HS-5 (cell line): ENCODE measurements at regions not wholly inside any gene's neighbourhood (a gene's known extent, or its start where the extent isn't known, plus 50 kb on each side); places are given as distances from the start of the nearest gene placed in this dataset.

Experiments
- DNase-seq: peaks from one replicate; pipeline ENCODE4 v3.0.0-alpha.2; 2012; ENCODE audit warnings: low read depth

DNA sequence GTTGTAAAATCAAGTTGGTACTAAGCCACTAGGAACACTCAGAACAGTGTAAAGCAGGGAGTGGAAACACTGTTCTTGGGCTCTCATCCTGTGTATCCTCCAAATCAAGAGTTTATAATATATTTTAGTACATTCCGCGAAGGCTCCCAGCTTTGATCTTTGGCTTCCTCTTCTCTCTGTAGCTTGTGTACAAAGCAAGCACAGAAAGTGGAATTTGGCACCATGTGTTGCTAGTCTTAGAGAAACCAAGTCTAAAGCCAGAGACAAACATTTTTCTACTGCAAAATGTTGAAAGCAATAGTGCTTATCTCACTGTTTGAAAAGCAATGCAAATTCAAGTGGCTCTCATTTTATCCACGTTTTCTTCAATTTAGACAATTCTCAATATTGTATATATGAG, 1893.3 kb upstream of the WWC1 start:
- no peak for DNase-seq

DNA sequence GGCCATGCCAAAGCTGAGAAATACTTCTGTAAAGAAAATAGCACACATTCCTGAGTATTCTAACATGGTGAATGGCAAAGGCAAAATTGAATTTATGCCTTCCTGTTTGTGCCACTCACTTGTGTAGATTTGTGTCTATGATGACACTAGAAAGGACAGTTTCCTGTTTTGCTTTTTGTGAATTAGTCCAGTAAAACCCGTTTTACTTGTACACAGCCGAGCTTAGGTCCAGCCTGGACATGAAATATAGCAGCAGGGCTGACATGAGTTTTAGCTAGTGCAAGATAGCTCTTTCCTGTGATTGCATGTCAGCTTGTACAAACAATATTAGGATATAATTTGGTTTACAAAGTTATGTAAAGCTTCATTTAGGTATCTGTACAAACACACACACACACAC, 1891.7 kb upstream of the WWC1 start:
- no peak for DNase-seq

DNA sequence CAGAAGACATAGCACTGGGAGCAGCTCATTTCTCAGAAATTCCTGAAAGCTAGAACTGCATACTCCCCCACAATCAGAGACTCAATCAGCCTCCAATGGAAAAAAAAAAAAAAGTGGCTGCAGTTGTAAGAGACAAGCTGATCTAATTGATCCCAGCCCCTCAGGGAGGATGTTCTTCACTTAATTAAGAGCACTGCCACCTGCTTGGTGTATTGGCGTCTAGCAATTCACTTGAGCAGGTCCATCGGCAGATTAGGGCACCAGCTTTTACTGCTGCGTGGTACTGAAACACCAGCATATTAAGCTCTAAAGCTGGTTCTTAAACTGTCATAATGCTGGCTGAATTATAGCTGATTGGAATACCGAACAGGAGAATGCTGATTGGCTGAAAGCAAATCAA, 1890.1 kb upstream of the WWC1 start:
- no peak for DNase-seq

DNA sequence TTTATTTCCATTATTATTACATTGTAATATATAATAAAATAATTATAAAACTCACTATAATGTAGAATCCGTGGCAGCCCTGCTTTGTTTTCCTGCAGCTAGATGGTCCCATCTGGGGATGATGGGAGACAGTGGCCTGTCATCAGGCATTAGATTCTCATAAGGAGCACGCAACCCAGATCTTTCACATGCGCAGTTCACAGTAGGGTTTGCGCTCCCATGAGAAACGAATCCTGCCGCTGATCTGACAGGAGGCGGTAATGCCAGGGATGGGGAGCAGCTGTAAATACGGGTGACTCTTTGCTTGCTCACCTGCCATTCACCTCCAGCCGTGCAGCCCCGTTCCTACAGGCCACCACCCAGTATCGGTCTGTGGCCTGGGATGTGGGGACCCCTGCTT, 1879.3 kb upstream of the WWC1 start:
- no peak for DNase-seq

DNA sequence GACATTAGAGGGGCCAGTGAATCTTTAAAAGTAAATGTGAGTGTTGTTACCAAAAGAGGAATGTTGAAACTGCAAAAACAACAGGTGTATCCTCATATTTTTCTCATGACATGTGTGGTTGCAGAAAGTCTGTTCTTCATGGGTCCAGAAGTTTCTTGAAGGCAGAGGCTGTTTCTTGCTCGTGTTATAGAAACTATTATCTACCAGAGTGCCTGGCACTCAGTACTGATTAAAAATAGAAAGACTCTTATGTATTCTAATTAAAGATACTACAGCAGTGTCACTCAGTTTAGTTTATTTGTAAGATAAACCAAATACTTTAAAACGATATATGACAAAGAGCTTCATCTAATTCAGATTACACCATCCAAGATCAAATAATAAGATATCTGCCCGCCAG, 1864.2 kb upstream of the WWC1 start:
- no peak for DNase-seq

DNA sequence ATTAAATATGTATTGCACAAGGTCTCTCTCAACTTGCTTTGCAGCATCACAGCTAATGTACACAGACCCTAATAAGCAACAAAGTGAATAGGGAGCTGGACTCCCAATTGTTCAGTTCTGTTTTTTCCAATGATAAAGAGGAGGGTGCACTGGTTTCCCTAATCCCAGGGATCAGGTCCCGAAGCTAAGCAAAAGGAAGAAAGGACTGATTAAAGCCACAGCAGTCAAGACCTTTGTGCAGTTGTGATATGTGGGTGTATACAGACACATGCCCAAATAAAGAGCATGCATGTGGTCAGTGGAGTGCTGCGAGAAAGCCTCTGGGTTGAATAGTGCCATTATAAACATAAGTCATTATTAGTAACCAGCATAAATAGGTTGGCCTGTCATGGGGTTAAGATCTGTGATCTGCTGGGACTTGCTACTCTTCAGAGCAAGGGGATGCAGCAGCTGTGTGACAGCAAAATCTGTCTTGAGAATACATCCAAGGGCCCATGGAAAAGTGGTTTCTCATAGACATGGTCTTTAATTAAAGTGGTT, 1863.1 kb upstream of the WWC1 start:
- no peak for DNase-seq

DNA sequence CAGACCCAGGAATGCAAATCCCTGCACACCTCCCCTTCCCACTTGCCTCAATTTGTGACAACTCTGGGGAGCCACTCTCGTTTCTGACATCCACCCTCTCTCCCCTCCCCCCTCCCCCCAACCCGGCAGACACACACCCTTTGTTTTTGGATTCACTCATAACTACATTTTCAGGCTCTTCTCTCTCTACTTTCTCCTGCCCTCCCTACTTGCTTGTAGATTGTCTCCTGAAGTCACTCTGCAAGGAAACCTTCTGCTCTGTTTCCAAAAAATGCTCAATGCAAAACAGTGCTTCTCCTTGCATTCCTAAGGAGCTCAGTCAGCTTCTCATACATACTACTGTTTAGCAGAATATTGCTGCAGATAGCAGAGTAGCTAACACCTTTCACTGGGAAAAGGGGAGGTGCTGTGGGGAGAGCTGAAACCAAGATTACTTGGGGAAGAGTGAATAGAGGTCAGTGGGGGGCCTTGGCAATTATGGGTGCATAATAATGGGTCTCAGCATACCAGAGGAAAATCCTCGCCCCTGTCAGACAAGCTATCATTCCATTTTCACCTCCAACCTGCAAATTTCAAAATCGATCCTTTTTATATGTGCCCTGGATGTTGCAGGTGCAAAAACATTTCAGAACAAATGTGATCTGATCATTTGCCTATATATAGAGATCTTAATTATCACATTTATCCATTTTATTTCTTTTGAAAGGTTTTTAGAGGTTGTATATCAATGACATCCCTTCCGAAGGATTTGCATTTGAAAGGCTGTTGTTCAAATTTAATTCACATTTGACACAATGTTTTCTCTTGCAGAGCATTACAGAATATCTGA, 1860.7 kb upstream of the WWC1 start:
- DNase-seq, result no peak

DNA sequence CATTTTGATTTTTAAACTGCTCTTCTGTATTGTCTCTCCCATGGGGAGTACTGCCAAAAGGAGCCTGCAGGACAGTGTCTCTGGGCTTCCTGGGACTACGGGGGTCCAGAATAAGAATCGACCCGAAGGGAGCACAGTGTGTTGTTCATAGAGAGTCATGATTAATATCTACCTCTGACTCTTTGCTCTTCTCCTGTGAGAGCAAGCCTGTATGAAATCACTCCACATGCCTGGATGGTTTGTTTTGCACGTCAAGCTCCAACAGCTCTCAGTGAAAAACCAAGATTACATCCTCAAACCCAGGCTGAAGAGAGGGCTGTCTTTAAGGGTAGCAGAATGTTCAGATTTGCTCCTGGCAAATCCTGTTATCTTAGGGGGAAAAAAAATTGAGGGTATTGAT, 1860.0 kb upstream of the WWC1 start:
- DNase-seq, result no peak

DNA sequence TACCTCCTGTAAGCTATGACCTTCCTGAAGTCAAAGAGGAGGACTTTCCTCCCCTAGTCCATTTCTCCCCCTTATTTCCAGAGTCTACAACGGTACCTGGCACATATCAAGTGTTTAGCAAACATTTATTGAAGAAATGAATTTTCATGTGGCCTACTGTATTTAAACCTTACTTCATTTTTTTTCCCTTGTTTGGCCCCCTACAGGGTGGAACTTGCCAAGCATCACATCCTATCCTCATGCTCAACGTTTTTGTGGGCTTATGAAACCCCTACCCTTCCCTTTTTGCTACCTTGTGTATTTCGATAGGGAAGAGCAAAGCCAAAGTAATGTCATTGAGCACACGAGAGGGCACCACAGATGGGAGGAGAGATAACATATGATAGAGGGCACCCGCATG, 1857.8 kb upstream of the WWC1 start:
- no peak for DNase-seq

DNA sequence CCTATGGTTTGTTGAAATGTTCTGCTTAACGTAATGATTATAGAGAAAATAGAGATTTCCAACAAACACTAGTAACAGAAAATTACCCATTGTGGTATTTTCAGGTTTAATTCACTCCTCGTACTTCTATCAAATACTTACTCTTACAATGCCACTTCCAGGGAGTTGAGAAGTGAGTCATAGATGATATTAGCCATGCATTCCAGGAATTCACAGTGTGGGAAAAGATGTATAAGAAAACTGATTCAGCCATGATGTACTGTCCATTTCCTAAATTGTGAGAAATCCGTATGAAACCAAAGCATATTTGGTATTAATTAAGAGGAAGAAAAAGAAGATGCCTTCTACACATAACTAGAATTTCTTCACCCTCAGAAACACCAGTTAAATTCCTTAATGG, 1854.6 kb upstream of the WWC1 start:
- peak; percentile 49 for DNase-seq

DNA sequence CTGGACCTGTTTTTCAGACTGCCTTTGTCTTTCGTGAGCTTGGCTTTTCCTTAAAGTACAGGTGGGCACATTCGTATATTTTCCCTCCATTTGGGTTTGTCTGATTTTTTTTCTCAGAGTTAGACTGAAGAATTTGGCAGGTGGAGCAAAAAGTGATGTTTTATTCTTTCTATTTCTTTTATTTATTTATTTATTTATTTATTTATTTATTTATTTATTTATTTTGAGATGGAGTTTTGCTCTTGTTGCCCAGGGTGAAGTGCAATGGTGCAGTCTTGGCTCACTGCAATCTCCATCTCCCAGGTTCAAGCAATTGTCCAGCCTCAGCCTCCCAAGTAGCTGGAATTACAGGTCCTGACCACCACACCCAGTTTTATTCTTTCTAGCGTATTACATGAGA, 1805.1 kb upstream of the WWC1 start:
- no peak for DNase-seq

DNA sequence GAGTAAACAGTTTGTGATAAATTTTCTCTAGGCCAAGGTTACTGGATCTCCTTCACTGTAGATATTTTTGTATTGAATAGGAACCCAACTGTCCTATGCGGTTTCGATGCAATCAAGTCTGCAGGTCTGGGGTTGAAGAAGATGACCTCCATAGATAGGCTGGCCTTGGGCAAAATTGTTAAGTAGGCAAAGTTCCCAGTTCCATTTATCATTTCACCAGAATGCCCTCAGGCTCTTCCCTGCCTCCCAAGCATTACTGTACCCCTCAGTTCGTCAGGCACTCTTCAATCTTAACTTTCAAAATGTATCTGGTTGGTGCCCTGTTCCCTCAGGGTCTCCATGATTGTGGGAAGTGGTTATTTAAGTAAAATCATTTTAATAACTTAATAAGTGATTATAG, 1802.9 kb upstream of the WWC1 start:
- no peak for DNase-seq

DNA sequence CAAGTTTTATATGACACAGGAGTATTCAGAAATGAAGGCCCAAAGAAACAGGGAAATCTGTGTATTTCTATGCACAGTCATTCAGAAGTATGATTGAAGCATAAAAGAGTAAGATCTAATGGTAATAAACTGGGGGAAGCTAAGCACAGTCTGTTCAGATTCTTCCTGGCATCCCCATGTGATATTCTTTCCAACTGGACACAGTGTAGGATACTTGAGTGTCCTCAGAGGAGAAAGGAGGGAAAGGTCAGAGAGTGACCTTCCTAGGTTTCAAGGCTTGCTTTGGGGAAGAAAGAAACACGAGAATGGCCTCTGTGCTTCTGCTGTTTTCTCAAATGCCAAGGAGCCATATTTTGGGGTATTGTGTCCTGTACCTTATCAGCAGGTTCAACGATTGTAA, 1798.4 kb upstream of the WWC1 start:
- no peak for DNase-seq

DNA sequence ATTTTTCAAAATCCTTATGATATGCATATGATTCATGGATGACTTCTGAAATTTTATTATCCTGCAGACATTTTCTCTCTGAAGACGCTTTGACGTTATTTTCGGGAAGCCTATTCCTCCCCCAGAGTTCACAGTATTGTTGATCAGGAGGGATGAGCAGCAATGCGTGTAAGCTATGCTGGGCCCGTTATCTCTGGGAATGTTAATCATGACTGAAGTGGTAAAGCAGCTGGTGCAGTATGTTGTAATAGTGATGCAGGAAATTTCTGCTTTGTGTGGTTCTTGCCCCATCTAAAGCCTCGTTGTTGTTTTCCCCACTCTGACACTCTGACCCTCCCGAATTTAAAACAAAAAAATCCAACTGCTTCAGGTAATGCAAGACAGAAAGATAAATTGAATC, 1797.8 kb upstream of the WWC1 start:
- no peak for DNase-seq

DNA sequence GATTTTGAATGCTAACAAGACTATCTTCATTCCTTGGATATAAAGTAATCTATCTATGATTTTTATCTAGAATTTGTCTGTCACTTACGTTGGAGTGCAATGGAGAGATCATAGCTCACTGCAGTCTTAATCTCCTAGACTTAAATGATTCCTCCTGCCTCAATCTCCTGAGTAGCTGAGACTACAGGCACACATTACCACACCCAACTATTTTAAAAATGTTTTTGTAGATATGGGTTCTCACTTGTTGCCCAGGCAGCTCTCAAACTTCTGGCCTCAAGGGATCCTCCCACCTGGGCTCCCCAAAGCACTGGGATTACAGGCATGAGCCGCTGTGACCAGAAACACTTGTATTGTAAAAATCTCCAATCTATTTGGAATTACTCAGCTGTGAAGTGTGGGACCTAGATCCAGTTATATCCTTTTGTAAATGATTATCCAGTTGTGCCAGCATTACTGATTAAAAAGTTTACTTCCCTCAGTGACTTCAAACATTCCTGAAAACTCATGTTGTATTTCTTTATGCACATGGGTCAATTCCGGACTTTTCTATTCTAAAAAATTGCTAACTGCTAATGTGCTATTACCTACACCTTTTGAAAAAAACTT, 1793.8 kb upstream of the WWC1 start:
- no peak for DNase-seq

DNA sequence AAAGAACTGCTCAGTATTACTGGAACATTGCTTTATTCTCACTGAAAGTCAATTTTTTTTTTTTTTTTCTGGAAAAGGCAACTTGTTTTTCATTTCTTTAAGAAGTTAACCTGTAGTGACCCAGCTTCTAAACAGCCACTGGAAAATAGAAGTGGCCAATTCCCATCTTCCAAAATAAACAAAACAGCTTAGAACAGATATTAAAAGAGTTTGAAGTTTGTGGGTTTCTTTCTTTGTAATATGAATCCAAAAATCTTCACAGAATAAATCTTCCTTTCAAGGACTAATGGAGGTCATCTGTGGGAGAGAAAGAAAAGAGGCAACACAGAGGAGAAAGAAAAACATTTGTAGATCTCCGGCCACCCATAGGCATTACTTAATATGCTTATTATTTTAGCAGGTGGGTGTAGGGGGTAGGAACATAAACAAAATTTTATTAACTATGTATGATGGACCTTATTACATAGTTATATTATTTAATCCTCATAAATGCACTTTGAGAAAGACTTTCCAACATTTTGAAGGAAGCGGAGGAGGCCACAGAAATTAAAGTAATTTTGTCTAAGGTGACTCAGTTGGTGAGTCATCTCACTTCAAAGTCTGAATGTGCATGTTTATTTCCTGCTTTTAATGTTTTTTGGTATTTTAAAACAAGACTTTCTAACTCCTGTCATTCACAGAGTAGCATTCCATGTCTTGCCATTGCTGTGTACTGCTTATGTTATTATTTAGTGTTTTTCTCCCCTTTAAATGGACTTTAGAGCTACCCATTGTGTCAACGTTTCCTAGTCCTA, 1791.8 kb upstream of the WWC1 start:
- peak; percentile 10 for DNase-seq

DNA sequence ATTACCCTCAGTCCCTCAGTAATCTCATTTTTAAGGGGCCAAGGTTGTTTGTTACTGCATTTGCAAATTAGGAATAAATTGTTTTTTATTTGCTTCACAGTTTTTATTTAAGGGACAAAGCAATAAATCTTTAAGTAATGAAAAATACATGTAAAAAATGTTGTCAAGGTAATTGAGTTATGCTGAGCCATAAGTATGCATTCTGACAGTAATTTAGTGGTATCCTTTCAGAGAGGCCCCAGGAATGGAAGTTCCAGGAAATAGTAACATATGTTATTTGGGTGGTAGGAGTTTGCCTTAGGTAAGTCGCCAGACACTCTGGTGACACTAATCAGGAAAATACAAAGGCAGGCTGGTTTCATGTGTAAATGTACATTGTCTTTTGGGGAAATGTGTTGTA, 1787.9 kb upstream of the WWC1 start:
- DNase-seq, result no peak

DNA sequence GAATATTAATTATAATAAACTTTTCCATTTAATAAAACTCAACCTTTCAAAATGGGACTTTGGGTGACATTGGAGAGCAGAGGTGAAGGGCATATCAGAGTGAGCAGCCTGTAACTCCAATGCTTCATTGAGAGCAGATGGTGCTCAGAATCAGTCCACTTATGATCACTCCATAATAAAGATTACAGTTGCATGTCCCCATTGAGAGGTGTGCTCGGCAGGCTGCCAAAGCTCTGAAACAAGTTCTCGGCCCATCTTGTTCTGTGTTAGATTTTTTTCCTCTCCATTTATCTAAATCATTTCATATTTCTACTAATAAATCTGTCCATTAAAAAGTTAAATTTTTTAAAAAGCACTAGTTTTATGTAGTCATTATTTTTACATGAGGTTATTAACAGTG, 1786.4 kb upstream of the WWC1 start:
- DNase-seq, result no peak

DNA sequence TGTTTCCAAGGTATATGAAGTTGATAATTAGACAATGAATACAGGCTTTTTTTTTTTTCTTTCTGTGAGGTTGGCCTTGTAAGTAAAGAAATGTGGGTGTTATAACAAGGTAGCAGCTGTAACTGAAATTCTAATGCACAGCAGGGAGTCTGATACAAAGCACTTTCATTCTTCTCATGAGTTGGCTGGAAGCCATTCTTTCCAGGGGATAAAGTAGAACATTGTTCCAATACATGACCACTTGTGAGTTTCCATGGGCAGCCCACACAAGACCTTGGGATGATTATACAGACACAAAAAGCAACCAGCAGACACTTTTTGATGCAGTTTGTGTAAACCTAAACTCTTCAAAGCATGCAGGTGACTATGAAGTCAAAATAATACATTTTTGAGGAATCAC, 1785.9 kb upstream of the WWC1 start:
- no peak for DNase-seq

DNA sequence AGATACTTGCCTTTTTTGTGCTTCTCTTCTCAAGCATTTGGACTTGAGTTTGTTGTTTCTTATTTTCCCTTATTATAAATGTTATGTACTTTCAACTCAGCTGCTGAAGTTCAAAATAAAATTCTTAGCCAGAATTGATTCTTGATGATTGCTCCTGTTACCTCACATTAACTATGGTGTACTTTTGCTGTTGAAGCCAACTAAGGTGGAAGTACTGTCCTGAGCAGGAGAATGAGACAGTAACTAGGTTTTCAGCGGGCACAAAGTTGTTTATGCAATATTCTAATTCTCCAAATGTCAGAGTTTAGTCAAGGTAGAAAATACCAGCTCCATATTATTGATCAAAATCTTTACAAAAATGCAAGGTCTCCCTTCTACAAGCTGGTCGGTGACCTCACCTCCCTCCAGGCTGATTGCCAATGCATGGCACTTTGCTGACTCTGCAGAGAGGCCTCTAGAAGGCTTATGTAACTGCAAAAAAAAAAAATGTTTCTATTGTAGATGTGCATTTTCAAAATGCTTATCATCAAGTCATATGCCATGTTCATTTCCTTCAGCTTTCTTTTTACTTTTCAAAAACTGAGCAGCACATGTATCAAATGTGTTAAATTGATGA, 1783.5 kb upstream of the WWC1 start:
- no peak for DNase-seq

DNA sequence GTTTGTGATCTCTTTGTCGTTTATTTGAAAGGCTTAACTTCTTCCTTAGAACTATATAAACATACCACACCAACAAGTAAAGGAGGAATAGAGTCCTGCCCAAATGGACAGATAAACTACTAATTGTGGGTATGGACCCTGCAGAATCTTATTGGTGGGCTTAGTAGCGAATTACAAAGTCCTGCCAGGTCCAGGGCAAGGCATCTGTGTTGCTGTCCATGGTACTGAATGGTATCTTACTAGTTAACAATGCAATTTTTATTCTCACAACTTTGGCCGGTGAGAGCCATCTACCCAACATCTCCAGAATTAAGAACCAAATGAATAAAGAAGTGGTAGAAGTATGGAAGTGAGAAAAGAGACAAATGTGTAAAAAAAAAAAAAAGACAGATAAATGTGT, 1782.4 kb upstream of the WWC1 start:
- DNase-seq, result no peak

DNA sequence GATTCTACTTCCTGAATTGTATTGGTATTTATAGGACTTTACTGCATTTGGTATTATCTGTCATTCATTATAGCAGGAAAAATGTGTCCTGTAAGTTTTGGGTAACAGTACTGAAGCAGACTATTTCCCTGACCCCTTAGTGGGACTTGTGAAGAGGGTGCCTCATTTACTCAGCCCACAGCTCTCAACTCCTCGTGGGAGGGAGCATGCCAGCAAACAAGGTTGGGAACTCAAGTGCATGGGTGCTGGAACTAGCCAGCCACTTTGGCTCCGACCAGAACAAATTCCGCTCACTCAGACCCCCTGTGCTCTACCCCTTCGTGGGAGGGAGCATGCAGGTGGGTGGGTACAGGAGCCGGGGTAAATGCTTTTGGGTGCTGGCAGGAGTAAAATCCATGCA, 1773.5 kb upstream of the WWC1 start:
- DNase-seq, result no peak

DNA sequence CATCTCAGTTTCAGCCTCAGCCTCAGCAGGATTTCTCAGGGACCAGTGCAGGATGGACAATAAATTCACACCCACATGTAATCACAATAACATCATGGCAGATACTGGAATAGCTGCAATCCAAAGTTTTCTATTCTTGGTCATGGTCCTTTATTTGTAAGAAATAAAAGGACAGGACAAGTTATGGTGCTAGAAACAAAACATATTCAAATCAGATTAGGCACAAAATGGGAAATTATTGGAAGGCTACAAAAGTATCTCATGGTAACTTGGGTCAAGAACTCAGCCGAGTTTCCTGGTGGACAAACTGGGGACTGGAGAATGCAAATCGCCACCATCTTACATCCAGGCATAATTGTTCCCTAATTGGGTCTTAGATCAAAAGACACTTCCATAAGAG, 1768.2 kb upstream of the WWC1 start:
- DNase-seq, result no peak
